K562 (cell line): ENCODE measurements at regions not wholly inside any gene's neighbourhood (a gene's known extent, or its start where the extent isn't known, plus 50 kb on each side); places are given as distances from the start of the nearest gene placed in this dataset.

Experiments used
- ATAC-seq: fragments of 200-7000 bp; cut with Tn5 transposase; 3 replicates; pipeline ENCODE4 v1.9.1; 2020; ENCODE audit warnings: moderate library complexity
- BruUV-seq: library from RNA; stranded (reverse); fragments of 400-500 nt; replicated peaks from 2 replicates; lab custom pipeline; 2021; lab: Mats Ljungman, UMichigan
- CTCF ChIA-PET: fragments of 300-600 bp; formaldehyde crosslinking; extraction: SDS; loops from one replicate; lab custom pipeline; 2021; ENCODE audit warnings: low intra/inter-chr PET ratio; lab: Yijun Ruan, JAX
- POLR2A ChIA-PET: fragments of 300-600, 350-650 bp; sonication (Branson Sonifier 250); formaldehyde crosslinking; extraction: SDS; loops from one replicate; lab custom pipeline; 2021; ENCODE audit warnings: antibody characterized with exemption, inconsistent platforms; lab: Yijun Ruan, JAX
- DNase-seq, 4 experiments: peaks; one replicate each; pipeline versions ENCODE4 v3.0.0 to v3.0.0-alpha.2; 2011 to 2018; ENCODE audit warnings: low spot score in 3 of 4, mixed read lengths in 3 of 4; ENCODE audit errors: extremely low read depth in 1 of 4
- FAIRE-seq: peaks from 2 replicates; lab custom pipeline; 2011; peaks lifted over from hg19 to GRCh38; lab: Jason Lieb, UNC
- H2AFZ ChIP-seq: 2 replicates; pipeline ENCODE4 v1.6.0; 2011; ENCODE audit warnings: low read depth, low read length, control low read depth, inconsistent platforms
- H3K27ac ChIP-seq: fragments of 200-600 bp; 3 replicates; pipeline ENCODE4 v1.8.0; 2011; ENCODE audit warnings: low read depth, mild to moderate bottlenecking, control low read depth, inconsistent platforms, low read length, moderate library complexity, mixed read lengths; ENCODE audit errors: extremely low read depth
- H3K27me3 ChIP-seq, 2 experiments: fragments of 300-600 bp in 1 of 2; 2 replicates in 1 of 2; 3 replicates in 1 of 2; pipeline versions ENCODE4 v1.6.0 to v1.8.0; 2011; ENCODE audit warnings: inconsistent platforms in 2 of 2, low read length in 2 of 2, mild to moderate bottlenecking in 1 of 2, mixed read lengths in 1 of 2, moderate library complexity in 1 of 2; ENCODE audit not compliant: control insufficient read depth in 2 of 2, insufficient read depth in 2 of 2
- H3K36me3 ChIP-seq: fragments of 300-600 bp; 3 replicates; pipeline ENCODE4 v1.8.0; 2011; ENCODE audit warnings: mild to moderate bottlenecking, low read length, inconsistent platforms; ENCODE audit not compliant: control insufficient read depth, insufficient read depth
- H3K4me1 ChIP-seq, 2 experiments: fragments of 200-600 bp in 1 of 2; replicated peaks in 1 of 2; 2 replicates in 1 of 2; 3 replicates in 1 of 2; pipeline versions ENCODE4 v1.5.1 to v1.8.0; 2011; ENCODE audit warnings: inconsistent platforms in 2 of 2, low read length in 2 of 2, mild to moderate bottlenecking in 1 of 2, mixed read lengths in 1 of 2, moderate library complexity in 1 of 2; ENCODE audit not compliant: control insufficient read depth in 2 of 2, insufficient read depth in 2 of 2
- H3K4me2 ChIP-seq: 2 replicates; pipeline ENCODE4 v1.6.1; 2011; ENCODE audit warnings: low read length, control low read depth, inconsistent platforms, mixed read lengths; ENCODE audit not compliant: insufficient read depth
- H3K4me3 ChIP-seq: fragments of 200-600 bp; sonication (generic), shearing (Covaris generic); 2 replicates; pipeline ENCODE4 v1.5.1; 2016; ENCODE audit warnings: control low read depth, inconsistent platforms
- H3K79me2 ChIP-seq: fragments of 200-600 bp; 3 replicates; pipeline ENCODE4 v1.8.0; 2011; ENCODE audit warnings: low read length, inconsistent platforms; ENCODE audit not compliant: control insufficient read depth, insufficient read depth
- H3K9ac ChIP-seq, 2 experiments: 2 replicates each; pipeline versions ENCODE4 v1.6.0 to v1.6.1; 2011; ENCODE audit warnings: low read depth in 2 of 2, low read length in 2 of 2, control low read depth in 1 of 2, inconsistent platforms in 1 of 2, mild to moderate bottlenecking in 1 of 2, mixed read lengths in 1 of 2; ENCODE audit not compliant: insufficient read depth in 1 of 2
- H3K9me1 ChIP-seq: one replicate; pipeline ENCODE4 v1.6.0; 2011; ENCODE audit warnings: inconsistent platforms, mild to moderate bottlenecking, low read length, moderate library complexity; ENCODE audit not compliant: control insufficient read depth, insufficient read depth
- H3K9me3 ChIP-seq: replicated peaks from 2 replicates; pipeline ENCODE4 v1.5.1; 2011; ENCODE audit warnings: low read depth, low read length, inconsistent platforms; ENCODE audit not compliant: control insufficient read depth, insufficient read depth
- H4K20me1 ChIP-seq: replicated peaks from 2 replicates; pipeline ENCODE4 v1.6.1; 2011; ENCODE audit warnings: low read length, inconsistent platforms, mixed read lengths; ENCODE audit not compliant: control insufficient read depth, insufficient read depth
- CHD1 ChIP-seq: fragments of 200-600 bp; sonication (generic); IDR thresholded peaks from one replicate; pipeline ENCODE4 v1.6.1; 2012; ENCODE audit warnings: mild to moderate bottlenecking, moderate library complexity, low read length, inconsistent platforms
- NCOR1 ChIP-seq: fragments of 450-650 bp; IDR thresholded peaks from 2 replicates; pipeline ENCODE4 v1.6.1; 2016; ENCODE audit warnings: mild to moderate bottlenecking, moderate library complexity
- NR4A1 ChIP-seq, 2 experiments: fragments of 250-450 bp in 1 of 2; fragments of 450-650 bp in 1 of 2; sonication (Bioruptor Pico) in 1 of 2; IDR thresholded peaks; 2 replicates each; pipeline versions ENCODE4 v1.4.0 to v1.6.1; 2016 to 2020; ENCODE audit warnings: mild to moderate bottlenecking in 2 of 2, missing compliant biosample characterization in 1 of 2, missing genetic modification characterization in 1 of 2, moderate library complexity in 1 of 2
- POLR2AphosphoS2 ChIP-seq: IDR thresholded peaks from 2 replicates; pipeline ENCODE4 v1.6.1; 2012; ENCODE audit warnings: low read length, improper control_type of control experiment
- POLR2G ChIP-seq: fragments of 200-400 bp; formaldehyde crosslinking; IDR thresholded peaks from 2 replicates; pipeline ENCODE4 v1.6.1; 2017; ENCODE audit warnings: low read depth, mild to moderate bottlenecking, antibody characterized with exemption, low read length, moderate library complexity
- PYGO2 ChIP-seq: fragments of 450-650 bp; IDR thresholded peaks from 2 replicates; pipeline ENCODE4 v1.6.1; 2016; ENCODE audit warnings: mild to moderate bottlenecking, missing genetic modification characterization, moderate library complexity, missing compliant biosample characterization
- SAFB2 ChIP-seq: fragments of 200-400 bp; formaldehyde crosslinking; IDR thresholded peaks from 2 replicates; pipeline ENCODE4 v1.6.1; 2018; ENCODE audit warnings: borderline replicate concordance, low read length, low read depth, moderate library complexity; ENCODE audit not compliant: severe bottlenecking
- THRB ChIP-seq: fragments of 450-650 bp; formaldehyde crosslinking; conservative IDR thresholded peaks from 2 replicates; pipeline ENCODE4 v1.4.0; 2022; ENCODE audit warnings: mild to moderate bottlenecking, missing genetic modification characterization
- ZNF175 ChIP-seq: fragments of 200-800 bp; sonication (Bioruptor generic); IDR thresholded peaks from 2 replicates; pipeline ENCODE4 v1.6.1; 2016; ENCODE audit warnings: low read depth, mild to moderate bottlenecking, missing genetic modification characterization, missing compliant biosample characterization
- ZNF318 ChIP-seq, 2 experiments: fragments of 450-650 bp; IDR thresholded peaks; 2 replicates each; pipeline ENCODE4 v1.6.1; 2016; ENCODE audit warnings: mild to moderate bottlenecking in 2 of 2, borderline replicate concordance in 1 of 2, low read depth in 1 of 2, moderate library complexity in 1 of 2
- ZNF347 ChIP-seq: fragments of 450-650 bp; formaldehyde crosslinking; IDR thresholded peaks from 2 replicates; pipeline ENCODE4 v1.4.0; 2020; ENCODE audit warnings: low read depth, mild to moderate bottlenecking, moderate library complexity
- ZNF431 ChIP-seq: sonication (generic); formaldehyde crosslinking; IDR thresholded peaks from 2 replicates; pipeline ENCODE4 v1.8.0; 2022; ENCODE audit warnings: mild to moderate bottlenecking, missing genetic modification reagents
- ZNF785 ChIP-seq: fragments of 250-450 bp; sonication (Bioruptor Pico); IDR thresholded peaks from 2 replicates; pipeline ENCODE4 v1.4.0; 2020; ENCODE audit warnings: mild to moderate bottlenecking
- WGBS: fragments of 100-300 bp; shearing (Covaris generic); methylation state at CpG from one replicate; pipeline ENCODE4 v1.1.6; 2016; ENCODE audit warnings: low coverage, mixed read lengths; ENCODE audit not compliant: insufficient coverage; ENCODE audit errors: missing lambda C conversion rate; 5-methylcytosine and 5-hydroxymethylcytosine counted together
- in situ Hi-C: fragments of 300-500 bp; cut with MboI; formaldehyde crosslinking; loops from 4 replicates; pipeline ENCODE4 v1.15.0; 2018; ENCODE audit warnings: inconsistent platforms, mixed read lengths
- intact Hi-C: fragments of 100-400 bp; cut with micrococcal nuclease; formaldehyde crosslinking; loops from 2 replicates; pipeline ENCODE4 v1.14.2; 2022

- TF ChIP-seq SAFB2 (no peak), POLR2AphosphoS2 (no peak), ZNF175 (no peak), PYGO2 (tag) (no peak), CHD1 (no peak), POLR2G (no peak), NCOR1 (no peak)
Observed at GRCh38 chr9:90078988-90079421, 474.2 kb downstream of the GADD45G start (continued).

- intact Hi-C loops = no loop called here
- Histone ChIP-seq H3K9me3 (no peaks in the 10 kb centered on the region), H3K27me3 (no peaks in the 10 kb centered on the region), H2AFZ (no peak overlapping the region), H3K4me2 (no peak overlapping the region), H3K9ac (no peak overlapping the region), H3K9me1 (no peaks in the 10 kb centered on the region), H3K36me3 (no peaks in the 10 kb centered on the region), H3K27ac (no peak overlapping the region), H4K20me1 (no peaks in the 10 kb centered on the region), H3K79me2 (no peaks in the 10 kb centered on the region), H3K4me1 (no peaks in the 10 kb centered on the region), H3K4me3 (no peak overlapping the region)
- in situ Hi-C loops = no loop called here
- DNase-seq (no peak), ATAC-seq (no peak), FAIRE-seq (no peak)
- POLR2A ChIA-PET = no interaction called here
- WGBS = 2% methylated on average over 4 of the region's 4 CpGs
- CTCF ChIA-PET = no interaction called here
- no TSS peak for BruUV-seq
- no peak for TF ChIP-seq THRB
- no peak for TF ChIP-seq ZNF431 (CRISPR knock-in tag)
- TF ChIP-seq ZNF785 = no peak
- no peak for TF ChIP-seq NR4A1 (CRISPR knock-in tag; IDR thresholded peaks at IDR 0.05)
- TF ChIP-seq NR4A1 (tag; IDR thresholded peaks at IDR 0.05) = no peak
- TF ChIP-seq ZNF318 (IDR thresholded peaks at IDR 0.05; ENCODE audit: borderline replicate concordance in 1 of 2, low read depth in 1 of 2) = no peak
- TF ChIP-seq ZNF347 (CRISPR knock-in tag) = no peak
Observed at GRCh38 chr9:90085633-90086032, 480.8 kb downstream of the GADD45G start.
